Astrocyte of the spinal cord (primary cell): ENCODE measurements at regions not wholly inside any gene's neighbourhood (a gene's known extent, or its start where the extent isn't known, plus 50 kb on each side); places are given as distances from the start of the nearest gene placed in this dataset.

ENCODE experiments used
- DNase-seq: peaks from one replicate; pipeline ENCODE4 v3.0.0; 2011; ENCODE audit warnings: low read depth, low spot score
- H3K4me3 ChIP-seq: 2 replicates; pipeline ENCODE4 v1.5.1; 2011; ENCODE audit warnings: low read depth, mild to moderate bottlenecking, low read length, moderate library complexity
- CTCF ChIP-seq: IDR thresholded peaks from 2 replicates; pipeline ENCODE4 v1.5.1; 2012; ENCODE audit warnings: low read depth, mild to moderate bottlenecking, low read length, inconsistent platforms
- in situ Hi-C: cut with HindIII; loops from 2 replicates; pipeline ENCODE4 v1.10.0; 2017; ENCODE audit warnings: low sequenced_read_pairs

- in situ Hi-C loops = no loop called here
- no peak for DNase-seq
- peak overlapping the region; percentile 2 for H3K4me3 ChIP-seq
- no peak for TF ChIP-seq CTCF
Observed at GRCh38 chr7:155213955-155214740, 83.5 kb upstream of the INSIG1 start.

GRCh38 chr7:155215576-155216325 is 81.9 kb upstream of the INSIG1 start:
- TF ChIP-seq CTCF = no peak
- in situ Hi-C loops = no loop called here
- H3K4me3 ChIP-seq = no peak overlapping the region
- no peak for DNase-seq

GRCh38 chr7:155216475-155217272 is 81.0 kb upstream of the INSIG1 start:
- H3K4me3 ChIP-seq = no peak overlapping the region
- no peak for DNase-seq
- no peak for TF ChIP-seq CTCF
- in situ Hi-C loops = no loop called here

- H3K4me3 ChIP-seq = no peak overlapping the region
- no peak for TF ChIP-seq CTCF
- in situ Hi-C loops = no loop called here
- DNase-seq = no peak
Observed at GRCh38 chr7:155217634-155218033, 80.0 kb upstream of the INSIG1 start.

GRCh38 chr7:155218276-155219153 is 79.2 kb upstream of the INSIG1 start:
- no peak overlapping the region for H3K4me3 ChIP-seq
- in situ Hi-C loops = no loop called here
- no peak for TF ChIP-seq CTCF
- no peak for DNase-seq

GRCh38 chr7:155219154-155219531 is 78.5 kb upstream of the INSIG1 start:
- no peak for DNase-seq
- TF ChIP-seq CTCF = no peak
- no peak overlapping the region for H3K4me3 ChIP-seq
- in situ Hi-C loops = no loop called here
